ENCODE measurements at regions not wholly inside any gene's neighbourhood (a gene's known extent, or its start where the extent isn't known, plus 50 kb on each side); places are given as distances from the start of the nearest gene placed in this dataset.
"Not testable (repeated sequence)": the region's sequence is repeated elsewhere in the genome, so short reads cannot be mapped to it uniquely, and the experiment has no call there.

DNA sequence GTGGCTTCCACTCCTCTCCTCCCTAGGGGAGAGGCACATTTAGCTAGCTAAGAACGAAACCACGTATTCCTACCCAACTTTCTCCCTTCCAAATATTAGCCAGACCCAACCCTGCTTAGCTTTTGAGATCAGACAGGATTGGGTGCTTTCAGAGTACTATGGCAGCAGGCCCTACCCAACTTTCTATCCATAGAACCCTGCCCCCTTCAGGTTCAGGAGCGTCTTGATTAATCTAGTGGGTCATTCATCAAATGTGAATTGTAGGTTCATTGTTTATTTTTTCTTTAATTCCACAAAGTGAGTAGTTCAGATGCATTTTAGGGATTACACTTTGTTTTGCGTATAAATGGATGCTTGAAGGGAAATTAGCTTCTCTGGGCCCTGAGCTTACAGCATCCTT is 188.3 kb downstream of the MIB1 start:
- FAIRE-seq, result no peak

DNA sequence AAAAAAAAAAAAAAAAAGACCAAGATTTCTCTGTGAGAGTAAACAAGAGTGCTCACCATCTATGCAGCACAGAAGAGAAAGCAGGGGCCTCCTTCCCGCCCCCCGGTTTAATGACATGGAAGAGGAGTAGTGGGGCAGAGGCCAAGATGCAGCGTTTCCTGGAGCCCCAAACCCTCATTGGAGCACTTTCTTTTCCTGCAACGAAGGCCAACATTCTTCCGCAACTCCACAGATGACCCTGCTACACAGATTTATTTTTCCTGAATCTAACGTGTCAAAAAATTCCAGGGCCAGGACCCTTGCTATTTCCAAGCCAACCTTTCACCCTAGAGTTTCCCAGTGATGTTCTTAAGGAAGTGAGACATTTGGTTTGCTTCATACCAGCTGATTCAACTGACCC is 189.6 kb downstream of the MIB1 start:
- no peak for FAIRE-seq

DNA sequence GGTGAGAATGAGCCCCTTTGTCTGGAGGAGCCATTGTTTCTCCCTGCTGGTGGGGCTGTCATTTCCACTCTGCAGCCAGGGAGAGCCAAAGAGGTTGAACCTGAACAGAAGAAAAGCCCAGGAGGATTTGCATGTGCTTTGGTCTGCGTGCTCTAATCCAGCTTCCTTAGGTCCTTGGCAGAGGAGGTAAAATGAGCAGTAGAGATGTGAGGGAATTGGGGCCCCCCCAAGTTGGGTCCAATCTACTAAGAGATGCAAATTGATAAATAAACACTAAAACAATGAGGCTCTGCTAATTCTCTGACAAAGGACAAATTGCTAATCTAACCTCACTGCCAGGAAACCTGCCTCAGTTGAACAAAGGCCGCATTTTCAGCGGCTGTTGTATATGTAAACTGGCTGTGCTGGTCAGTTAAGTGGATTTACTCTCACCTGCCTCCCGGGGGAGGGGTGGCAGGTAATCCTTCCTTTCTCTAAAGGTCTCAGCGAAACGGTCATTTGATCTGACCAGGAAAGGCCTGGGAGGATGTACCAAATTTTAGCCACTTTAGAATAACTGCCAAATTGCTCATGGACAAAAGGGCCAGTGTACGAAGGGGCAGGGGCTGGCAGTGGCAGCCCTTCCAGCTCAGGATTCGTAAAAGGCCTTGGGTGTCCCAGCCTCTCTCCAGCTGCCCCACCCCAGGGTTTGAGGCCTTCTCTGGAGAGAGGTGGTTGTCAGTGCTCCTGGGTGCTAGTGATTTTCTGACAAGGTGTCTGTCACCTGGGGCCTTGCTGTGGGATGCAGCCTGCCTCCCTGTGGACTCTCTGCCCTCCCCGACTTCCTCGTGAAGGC is 193.6 kb downstream of the MIB1 start:
- FAIRE-seq, result no peak

DNA sequence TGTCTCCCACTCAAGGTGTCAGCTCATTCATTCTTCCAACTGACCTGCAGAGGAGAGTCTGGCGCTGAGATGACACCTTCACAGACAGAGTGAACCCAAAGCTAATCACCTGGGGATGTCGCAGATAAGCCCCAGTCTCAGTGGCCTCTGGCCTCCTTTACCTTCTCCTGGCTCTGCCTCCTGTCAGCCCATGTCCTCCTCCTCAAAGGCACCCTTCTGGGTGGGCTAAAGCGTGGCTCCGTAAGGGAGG is 194.1 kb downstream of the MIB1 start:
- no peak for FAIRE-seq

DNA sequence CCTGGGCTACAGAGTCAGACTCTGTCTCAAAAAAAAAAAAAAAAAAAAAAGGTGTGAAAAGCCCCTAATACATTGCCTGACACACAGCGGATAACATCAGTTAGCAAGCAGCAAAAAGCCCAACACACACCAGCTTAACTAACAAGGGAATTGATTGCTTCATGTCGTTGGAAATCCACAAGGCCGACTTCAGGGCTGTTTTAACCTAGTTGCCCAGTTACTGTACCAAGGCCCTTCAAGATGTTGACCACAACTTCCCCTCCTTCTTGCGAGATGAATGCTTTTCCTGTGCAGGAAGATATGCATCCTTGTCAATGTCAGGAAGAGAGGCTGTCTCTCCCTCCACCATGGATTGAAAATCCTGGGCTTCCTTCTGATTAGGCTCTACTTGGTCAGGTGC is 202.9 kb downstream of the MIB1 start:
- no peak for FAIRE-seq

DNA sequence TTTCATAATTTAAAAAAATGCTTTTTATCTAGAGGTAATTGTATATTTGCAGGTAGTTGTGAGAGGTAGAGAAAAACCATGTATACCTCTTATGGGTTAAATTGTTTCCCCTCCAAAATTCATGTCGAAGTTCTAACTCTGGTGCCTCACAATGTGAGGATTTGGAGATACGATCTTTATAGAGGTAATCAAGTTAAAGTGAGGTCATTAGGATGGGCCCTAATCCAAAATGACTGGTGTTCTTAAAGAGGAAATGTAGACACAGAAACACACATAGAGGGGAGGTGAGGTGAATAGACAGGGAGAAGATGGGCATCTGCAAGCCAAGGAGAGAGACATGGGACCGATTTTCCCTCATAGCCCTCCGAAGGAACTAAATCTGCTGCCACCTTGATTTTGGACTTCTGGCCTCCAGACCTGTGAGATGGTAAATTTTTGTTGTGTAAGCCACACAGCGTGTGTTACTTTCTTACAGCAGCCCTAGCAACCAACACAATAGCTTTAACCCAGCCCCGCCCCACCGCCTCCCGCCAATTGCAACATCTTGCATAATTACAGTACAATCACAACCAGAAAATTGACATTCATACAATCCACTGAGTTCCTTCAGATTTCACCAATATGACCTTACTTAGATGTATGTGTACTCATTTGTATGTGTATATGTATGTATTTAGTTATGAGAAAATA is 208.9 kb downstream of the MIB1 start:
- FAIRE-seq, result no peak

DNA sequence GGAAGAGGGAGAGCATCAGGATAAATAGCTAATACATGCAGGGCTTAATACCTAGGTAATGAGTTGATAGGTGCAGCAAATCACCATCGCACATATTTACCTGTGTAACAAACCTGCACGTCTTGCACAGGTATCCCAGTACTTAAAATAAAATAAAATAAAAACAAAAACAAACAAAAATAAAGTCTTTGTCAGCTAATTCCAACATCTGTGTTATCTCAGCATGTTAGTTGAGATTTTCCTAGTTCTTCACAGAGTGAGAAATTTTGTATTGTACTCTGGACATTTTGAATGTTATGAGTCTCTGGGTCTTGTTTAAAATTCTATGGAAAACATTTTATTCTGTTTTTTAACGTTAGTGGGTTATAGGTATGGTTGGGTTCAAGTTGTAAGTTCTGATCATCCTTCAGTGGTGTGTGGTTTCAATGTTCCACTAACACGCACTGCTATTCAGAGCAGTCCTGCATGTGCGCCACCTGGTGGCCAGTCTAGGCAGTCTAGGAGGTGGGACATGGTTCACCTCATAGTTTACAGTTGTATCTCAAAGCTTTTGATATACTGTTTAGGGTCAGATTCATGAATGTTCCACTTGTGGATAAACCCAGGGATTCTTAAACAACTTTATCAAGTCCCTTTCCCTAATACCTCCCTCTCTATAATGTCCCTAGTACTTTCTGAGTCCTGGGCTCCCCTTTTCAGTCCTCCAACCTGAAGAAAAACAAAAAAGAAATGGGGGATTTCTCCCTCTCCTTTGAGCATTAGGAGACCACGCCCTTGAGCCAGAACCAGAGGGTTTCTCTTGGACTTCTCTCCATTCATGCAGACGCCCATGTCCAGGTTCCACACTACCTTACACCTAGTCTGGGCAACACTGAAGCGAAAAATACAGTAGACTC is 213.4 kb upstream of the GATA6 start:
- FAIRE-seq, result peak; percentile 93

DNA sequence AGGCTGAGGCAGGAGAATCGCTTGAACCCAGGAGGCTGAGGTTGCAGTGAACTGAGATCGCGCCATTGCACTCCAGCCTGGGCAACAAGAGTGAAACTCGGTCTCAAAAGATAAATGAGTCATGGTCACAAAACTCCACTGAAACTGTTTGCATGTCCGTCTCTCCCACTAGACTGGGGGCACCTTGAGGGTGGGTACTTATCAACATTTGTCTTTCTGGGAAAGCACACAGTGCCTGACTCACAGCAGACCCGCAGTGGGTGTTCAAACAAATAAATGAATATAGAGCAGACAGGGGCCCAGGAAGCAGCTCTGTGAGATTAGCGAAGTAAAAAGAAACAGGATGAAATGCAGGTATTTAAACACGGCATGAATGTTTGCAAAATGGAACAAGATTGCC is 211.1 kb upstream of the GATA6 start:
- FAIRE-seq, result no peak

DNA sequence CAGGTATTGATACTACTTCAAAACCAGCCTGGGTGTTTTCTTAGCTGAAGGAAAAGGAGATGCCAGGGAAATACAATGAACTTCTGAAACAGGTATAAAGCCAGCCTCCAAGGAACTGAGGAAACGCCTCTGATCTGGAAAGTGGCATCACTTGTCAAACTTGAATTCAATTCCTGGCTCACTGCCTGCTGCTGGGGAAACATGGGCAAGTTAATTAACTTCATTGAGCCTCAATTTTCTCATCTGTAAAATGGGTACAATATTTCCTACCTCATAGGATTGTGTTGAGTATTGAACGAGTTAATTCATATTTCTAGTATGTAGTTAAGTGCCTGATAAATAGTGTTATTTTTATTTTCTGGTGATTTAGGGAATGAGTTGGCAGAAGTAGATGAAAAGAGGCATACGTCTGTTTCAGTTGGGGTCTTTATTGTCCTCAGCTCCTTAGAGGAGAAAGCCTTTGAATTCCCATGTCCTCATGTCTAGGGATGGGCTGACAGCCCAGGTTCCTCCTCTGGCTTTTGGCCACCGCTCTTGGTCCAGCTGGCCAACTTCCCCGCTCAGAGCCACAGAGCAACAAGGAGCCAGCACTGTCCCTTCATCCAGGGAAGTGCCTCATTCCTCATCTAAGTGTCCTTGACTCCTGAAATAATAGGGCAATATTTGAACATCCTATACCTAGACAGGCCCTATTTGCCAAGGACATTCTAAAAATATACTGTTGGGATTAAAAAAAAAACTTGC is 210.5 kb upstream of the GATA6 start:
- FAIRE-seq, result no peak

DNA sequence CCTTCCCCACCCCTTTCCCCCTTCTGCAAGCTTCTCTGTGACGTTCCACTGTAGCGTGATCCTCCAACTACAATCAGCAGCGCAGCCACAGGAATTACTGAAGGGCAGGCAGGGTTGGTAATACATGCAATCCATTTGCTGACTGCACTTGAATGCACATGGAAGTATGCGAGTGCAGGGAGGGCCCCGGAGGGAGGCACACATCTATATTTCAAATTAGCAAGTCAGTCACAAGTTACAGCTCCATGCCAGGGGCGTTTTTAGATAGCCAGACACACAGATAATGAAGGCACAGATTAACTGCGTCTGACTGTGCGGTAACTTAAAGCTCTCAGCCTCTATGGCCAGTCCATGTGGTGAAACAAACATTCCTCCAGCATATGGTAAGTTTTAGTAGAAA is 209.2 kb upstream of the GATA6 start:
- FAIRE-seq, result no peak

DNA sequence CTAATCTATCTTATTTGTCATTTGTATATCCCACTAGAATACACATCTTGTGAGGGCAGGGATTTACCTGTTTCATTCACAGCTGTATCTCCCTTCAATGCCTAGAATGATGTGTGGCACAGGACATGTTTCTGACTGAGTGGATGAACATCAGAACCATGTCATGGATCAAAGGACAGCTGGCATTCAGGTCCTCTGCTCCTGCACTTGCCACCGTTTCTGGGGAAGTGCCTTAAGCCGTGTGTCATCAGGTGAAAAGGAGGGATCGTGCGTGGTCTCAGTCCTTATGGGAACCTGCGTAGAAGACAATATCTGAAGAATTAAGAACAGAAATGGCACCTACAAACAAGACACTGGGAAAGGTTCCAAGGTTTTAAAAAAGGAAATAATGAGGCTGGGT is 206.1 kb upstream of the GATA6 start:
- FAIRE-seq, result no peak

DNA sequence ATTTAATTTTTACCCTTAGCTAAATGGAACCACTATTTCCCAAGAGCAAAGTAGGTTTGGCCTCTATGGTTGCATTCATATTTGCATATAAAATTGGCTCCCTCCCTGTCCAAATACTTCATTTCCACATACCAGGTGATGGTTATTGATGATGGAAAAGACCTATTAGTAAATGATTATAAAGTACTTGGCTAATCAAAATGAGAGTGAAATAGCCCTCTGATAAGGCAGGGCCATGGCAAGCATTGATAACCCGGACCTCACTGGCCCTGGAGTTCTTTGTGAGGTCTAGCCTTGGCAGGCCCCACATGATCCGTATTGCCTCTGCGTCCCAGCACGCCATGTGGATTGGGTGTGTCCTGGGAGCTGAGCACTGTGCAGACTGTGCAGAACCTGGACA is 201.1 kb upstream of the GATA6 start:
- no peak for FAIRE-seq

DNA sequence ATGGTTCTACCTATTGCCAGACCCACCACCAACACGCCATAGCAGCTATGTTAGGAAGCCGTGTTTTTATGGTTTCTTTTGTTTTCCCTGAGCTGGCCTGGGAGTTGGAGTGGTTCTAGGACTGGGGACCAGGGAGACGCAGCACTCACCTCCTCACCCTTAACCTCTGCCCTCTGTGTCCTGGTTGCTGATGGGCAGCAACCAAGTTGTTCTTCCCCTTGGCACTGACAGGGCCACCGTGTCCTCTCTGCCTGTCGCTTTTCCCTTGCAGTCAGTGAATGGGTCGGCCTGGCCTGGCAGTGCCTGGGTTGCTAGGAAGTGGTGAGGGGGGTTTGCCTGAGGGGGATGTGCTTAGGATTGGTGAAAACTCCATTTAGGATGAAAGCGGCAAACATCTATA is 197.1 kb upstream of the GATA6 start:
- FAIRE-seq, result no peak

DNA sequence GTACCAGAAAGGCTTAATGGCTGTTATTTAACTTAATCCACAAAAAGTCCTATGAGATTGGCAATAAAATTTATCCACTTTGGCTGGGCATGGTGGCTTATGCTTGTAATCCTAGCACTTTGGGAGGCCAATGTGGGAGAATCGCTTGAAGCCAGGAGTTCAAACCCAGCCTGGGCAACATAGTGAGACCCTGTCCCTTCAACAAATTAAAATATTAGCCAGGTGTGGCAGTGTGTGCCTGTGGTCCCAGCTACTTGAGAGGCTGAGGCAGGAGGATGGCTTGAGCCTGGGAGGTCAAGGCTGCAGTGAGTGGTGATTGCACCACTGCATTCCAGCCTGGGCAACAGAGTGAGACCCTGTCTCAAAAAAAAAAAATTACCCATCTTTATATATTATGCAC is 193.4 kb upstream of the GATA6 start:
- FAIRE-seq, result not testable (repeated sequence)

DNA sequence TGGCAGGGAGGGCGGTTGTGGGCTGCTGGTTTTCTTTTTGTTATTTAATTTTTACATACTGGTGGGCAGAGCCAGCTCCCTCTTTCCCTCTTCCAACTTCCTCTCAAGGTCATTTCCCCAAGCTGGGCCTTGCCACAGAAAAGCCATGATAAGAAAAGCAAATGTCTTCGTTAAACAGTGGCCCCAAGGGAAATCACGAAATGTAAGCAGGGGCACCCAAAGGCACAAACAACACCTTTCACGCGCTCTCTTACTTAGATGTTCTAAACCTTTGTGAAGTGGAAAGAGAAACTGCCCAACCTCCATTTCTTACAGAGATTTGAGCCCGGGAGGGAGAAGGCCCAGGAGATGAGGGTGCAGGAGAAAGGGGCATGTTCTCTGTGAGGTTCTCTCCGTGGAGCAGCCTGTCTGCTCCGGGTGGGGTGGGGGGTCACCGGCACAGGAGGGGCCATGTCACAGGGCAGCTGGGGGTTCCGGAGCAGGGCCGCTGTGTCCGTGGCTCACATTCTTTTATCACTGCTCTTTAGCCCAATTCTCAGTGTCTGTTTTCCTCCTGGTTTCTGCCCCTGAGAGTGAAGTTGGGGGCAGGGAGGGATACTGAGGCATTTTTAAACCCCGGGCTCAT is 190.7 kb upstream of the GATA6 start:
- FAIRE-seq, result no peak

DNA sequence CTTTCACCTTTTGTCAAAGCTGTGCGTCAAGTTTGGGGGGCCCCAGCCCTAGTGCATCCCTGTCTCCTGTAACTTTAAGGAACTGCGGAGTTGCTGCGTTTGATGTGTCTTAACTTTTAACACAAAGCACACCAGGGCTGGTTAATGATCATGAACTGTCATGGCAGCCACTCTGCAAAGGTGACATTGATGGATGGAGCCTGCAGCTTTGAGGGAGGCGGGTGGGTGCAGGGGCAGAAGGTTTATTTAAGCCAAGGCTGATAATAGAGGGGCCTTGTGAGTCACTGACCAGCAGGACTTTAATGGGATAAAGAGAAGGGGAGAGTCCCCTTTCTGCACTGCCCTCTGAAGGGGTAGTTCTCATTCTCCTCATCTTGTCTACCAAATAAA is 190.2 kb upstream of the GATA6 start:
- FAIRE-seq, result no peak

DNA sequence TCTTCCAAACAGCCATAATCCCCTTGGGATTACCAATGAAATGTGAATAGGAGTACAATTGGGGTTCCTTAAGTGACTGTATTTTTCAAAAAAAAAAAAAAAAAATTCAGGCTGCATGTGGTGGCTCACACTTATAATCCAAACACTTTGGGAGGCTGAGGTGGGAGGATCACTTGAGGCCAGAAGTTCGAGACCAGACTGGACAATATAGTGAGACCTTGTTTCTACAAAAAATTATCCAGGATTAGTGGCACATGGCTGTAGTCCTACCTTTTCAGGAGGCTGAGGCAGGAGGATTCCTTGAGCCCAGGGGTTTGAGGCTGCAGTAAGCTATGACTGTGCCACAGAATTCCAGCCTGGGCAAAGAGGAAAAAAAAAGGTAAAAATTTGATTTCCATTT is 189.6 kb upstream of the GATA6 start:
- no peak for FAIRE-seq

DNA sequence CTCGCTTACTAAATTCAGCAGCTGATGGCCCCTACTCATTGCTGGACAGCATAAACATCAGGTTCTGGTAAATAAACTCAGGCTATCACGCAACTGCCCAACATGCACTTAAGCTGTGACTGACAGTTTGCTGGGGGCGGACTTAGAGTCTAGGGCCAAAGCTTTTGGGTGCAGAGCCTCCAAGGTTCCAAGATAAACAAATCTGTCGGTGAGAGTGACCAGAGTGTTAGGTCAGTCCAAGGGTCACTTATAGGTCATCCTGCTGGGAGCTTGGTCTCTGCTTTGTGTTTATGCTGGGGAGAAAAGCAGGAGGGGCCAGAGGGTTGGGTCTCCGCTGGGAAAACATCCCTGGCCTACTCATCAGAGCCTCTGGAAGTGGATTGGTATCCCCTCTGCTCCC is 188.6 kb upstream of the GATA6 start:
- FAIRE-seq, result no peak

DNA sequence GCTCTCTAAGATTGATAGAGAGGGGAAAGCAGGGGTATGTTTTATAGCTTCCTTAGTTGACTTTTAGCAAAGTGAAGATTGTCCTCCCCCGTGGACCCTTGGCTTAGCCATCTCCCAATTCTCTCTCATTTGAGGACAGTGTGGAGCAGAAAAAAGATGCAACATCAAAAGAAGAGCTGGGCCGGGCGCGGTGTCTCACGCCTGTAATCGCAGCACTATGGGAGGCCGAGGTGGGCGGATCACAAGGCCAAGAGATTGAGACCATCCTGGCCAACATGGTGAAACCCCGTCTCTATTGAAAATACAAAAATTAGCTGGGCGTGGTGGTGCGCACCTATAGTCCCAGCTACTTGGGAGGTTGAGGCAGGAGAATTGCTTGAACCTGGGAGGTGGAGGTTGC is 187.9 kb upstream of the GATA6 start:
- not testable (repeated sequence) for FAIRE-seq

DNA sequence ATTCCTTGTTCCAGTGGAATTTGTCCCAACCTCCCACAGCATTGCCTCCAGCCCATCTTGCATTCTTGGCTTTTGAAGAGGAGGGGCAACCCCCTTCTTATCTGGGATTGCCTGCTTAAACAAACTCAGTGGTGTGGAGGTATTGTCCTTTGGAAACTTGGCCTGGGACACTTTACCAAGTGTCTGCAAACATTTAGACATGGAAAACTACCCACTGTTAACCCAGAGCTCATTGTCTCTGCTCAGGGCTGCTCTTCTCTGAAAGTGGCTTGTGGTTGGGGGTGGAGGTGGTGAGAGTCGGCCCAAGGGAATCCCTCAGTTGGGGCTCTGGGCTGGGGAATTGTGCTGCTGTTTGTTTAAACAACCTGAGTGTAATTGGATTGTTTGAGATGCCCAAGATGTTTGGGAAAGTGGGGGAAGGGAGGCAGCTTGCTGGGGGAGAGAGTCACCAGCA is 178.3 kb upstream of the GATA6 start:
- no peak for FAIRE-seq

DNA sequence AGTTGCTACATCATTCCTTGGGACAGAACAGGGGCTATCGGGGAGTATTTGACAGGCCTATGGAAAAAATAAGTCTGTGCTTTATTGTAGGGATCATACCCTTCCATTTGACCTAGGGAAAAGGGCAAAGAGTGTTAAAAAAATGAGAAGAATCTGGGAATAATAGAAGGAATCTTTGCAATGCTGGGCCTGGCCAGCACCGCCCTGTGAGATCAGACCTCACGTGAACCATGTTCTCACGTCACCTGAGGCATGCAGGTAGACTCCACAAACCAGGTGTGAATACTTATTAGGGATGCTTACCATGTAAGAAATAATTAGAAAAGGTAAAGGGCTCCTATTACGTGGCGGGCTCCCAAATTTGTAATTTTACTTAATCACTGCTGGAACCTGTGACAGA is 177.5 kb upstream of the GATA6 start:
- FAIRE-seq, result no peak

DNA sequence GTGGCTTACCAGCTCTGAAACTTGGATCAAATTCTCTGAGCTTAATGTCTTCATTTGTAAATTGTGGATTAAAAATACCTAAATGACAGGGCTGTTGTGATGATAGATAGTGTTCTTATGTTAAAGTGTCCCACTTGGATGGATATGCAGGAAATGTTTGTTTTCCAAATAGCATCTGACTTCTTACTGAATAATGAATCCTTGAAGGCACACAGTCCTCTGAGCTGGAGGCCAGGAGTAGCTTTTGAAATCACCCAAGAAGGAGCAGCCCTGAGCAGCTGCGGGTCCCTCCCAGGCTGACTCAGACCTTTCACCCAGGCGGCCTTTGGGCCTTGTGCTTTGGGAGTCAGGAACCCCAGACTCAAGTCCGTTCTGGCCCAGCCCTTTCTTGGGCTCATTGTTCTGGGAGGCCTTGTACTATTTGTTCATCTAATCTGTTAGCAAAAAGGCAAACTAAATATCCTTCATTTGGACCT is 173.0 kb upstream of the GATA6 start:
- FAIRE-seq, result no peak
